Upper lobe of left lung (tissue), 6 donors: ENCODE measurements at regions not wholly inside any gene's neighbourhood (a gene's known extent, or its start where the extent isn't known, plus 50 kb on each side); places are given as distances from the start of the nearest gene placed in this dataset.
A peak's percentile ranks its signal among the peaks of the same experiment; 100 is the strongest.

Source experiments
- ATAC-seq, 2 donors: fragments of 200-7000 bp; cut with Tn5 transposase; one replicate each; pipeline ENCODE4 v1.9.1; 2022; ENCODE audit warnings: mild to moderate bottlenecking in 2 of 2, moderate library complexity in 2 of 2; ENCODE audit not compliant: low FRiP score in 2 of 2
- DNase-seq, 2 donors: peaks; one replicate each; pipeline ENCODE4 v3.0.0-alpha.2; 2019 to 2020
- H3K27ac ChIP-seq, 4 donors: fragments of 200-600 bp; sonication (generic); one replicate each; pipeline ENCODE4 v1.5.1; 2016 to 2019
- H3K27me3 ChIP-seq, 4 donors: fragments of 200-600 bp; sonication (generic); one replicate each; pipeline ENCODE4 v1.5.1; 2017 to 2019
- H3K36me3 ChIP-seq, 4 donors: fragments of 200-600 bp; sonication (generic); one replicate each; pipeline ENCODE4 v1.5.1; 2016 to 2019
- H3K4me1 ChIP-seq, 4 donors: fragments of 200-600 bp; sonication (generic); one replicate each; pipeline ENCODE4 v1.5.1; 2018 to 2019
- H3K4me3 ChIP-seq, 4 donors: fragments of 200-600 bp; sonication (generic); one replicate each; pipeline ENCODE4 v1.5.1; 2017 to 2019; ENCODE audit warnings: mild to moderate bottlenecking in 2 of 4, moderate library complexity in 1 of 4
- H3K9me3 ChIP-seq, 4 donors: fragments of 200-600 bp; sonication (generic); one replicate each; pipeline ENCODE4 v1.5.1; 2018 to 2019
- EP300 ChIP-seq, 4 donors: sonication (generic); formaldehyde crosslinking; IDR thresholded peaks; one replicate each; pipeline ENCODE4 v1.5.1; 2017; ENCODE audit warnings: antibody characterized with exemption in 4 of 4, control low read depth in 2 of 4
- POLR2A ChIP-seq, 4 donors: fragments of 450-650 bp; IDR thresholded peaks; one replicate each; pipeline ENCODE4 v1.5.1; 2016 to 2017; ENCODE audit warnings: antibody characterized with exemption in 4 of 4, mild to moderate bottlenecking in 2 of 4
- POLR2AphosphoS5 ChIP-seq, 2 donors: sonication (generic); formaldehyde crosslinking; IDR thresholded peaks; one replicate each; pipeline ENCODE4 v1.5.1; 2017; ENCODE audit warnings: antibody characterized with exemption in 2 of 2
- WGBS, 2 donors: methylation state at CpG; one replicate each; pipeline ENCODE4 v1.1.5; 2017 to 2018; 5-methylcytosine and 5-hydroxymethylcytosine counted together
- TF ChIP-seq, protein P1 (sequence below), 6 experiments: fragments of 450-650 bp in 4 of 6; fragments of 200-600 bp in 2 of 6; sonication (generic) in 2 of 6; IDR thresholded peaks; one replicate each; pipeline ENCODE4 v1.5.1; 2016 to 2019; ENCODE audit warnings: antibody characterized with exemption in 6 of 6
- donor health status: DM: no; HTN: no; CAD: no; lungs with moderate emphysema.
- donor health status: DM: no; HTN: yes; CAD: no; lungs with severe emphysema.

- DNase-seq (no peak), ATAC-seq (no peak)
- no peaks in the 10 kb centered on the region for H3K36me3 ChIP-seq
- 90% methylated on average over 10 of the region's 10 CpGs for WGBS, 2 donors
- no peak overlapping the region for H3K27ac ChIP-seq
- TF ChIP-seq POLR2A (IDR thresholded peaks at IDR 0.05) (no peak), POLR2AphosphoS5 (IDR thresholded peaks at IDR 0.05) (no peak), EP300 (IDR thresholded peaks at IDR 0.05) (no peak)
- TF ChIP-seq, protein P1, sequence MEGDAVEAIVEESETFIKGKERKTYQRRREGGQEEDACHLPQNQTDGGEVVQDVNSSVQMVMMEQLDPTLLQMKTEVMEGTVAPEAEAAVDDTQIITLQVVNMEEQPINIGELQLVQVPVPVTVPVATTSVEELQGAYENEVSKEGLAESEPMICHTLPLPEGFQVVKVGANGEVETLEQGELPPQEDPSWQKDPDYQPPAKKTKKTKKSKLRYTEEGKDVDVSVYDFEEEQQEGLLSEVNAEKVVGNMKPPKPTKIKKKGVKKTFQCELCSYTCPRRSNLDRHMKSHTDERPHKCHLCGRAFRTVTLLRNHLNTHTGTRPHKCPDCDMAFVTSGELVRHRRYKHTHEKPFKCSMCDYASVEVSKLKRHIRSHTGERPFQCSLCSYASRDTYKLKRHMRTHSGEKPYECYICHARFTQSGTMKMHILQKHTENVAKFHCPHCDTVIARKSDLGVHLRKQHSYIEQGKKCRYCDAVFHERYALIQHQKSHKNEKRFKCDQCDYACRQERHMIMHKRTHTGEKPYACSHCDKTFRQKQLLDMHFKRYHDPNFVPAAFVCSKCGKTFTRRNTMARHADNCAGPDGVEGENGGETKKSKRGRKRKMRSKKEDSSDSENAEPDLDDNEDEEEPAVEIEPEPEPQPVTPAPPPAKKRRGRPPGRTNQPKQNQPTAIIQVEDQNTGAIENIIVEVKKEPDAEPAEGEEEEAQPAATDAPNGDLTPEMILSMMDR (IDR thresholded peaks at IDR 0.05), result no peak
- H3K4me1 ChIP-seq, result peaks cover 0 to 21% (median 16%) of the 10 kb centered on the region in 4 donors
- H3K4me3 ChIP-seq, result no peak overlapping the region
- H3K9me3 ChIP-seq, result no peaks in the 10 kb centered on the region
- no peaks in the 10 kb centered on the region for H3K27me3 ChIP-seq
Observed at GRCh38 chr2:8121022-8121825, 560.6 kb upstream of the ID2 start.

GRCh38 chr2:8121826-8122513, 559.9 kb upstream of the ID2 start:
- Histone ChIP-seq H3K9me3 (no peaks in the 10 kb centered on the region), H3K4me3 (no peak overlapping the region), H3K4me1 (peaks cover 0 to 21% (median 16%) of the 10 kb centered on the region in 4 donors), H3K27me3 (no peaks in the 10 kb centered on the region), H3K27ac (no peak overlapping the region), H3K36me3 (no peaks in the 10 kb centered on the region)
- peak in 1 of 2 donors; percentile 39 for ATAC-seq
- TF ChIP-seq POLR2AphosphoS5 (IDR thresholded peaks at IDR 0.05), result no peak
- no peak for TF ChIP-seq EP300 (IDR thresholded peaks at IDR 0.05)
- no peak for TF ChIP-seq POLR2A (IDR thresholded peaks at IDR 0.05)
- TF ChIP-seq, protein P1 (IDR thresholded peaks at IDR 0.05), result no peak
- DNase-seq, result no peak
- 72 to 79% methylated on average over 5 of the region's 5 CpGs for WGBS, 2 donors

DNA sequence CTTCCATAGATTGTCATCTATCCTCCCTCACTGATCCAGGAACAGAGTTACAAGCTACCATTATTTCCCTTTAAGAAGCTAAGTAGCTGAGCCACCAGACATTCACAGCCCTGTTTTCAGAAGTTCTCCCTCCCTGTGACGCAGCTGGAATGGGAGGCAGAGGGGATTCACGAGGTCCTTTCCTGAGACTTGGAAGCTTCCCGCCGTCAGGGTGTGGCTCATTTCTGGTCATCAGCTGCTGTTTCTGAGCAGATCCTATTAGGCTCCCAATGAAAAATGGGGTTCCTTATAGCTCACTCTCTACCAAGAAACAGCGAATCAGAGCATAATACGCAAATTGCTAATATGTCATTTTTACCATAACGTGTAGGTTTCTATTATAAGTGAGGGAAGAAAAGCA, 559.3 kb upstream of the ID2 start:
- Histone ChIP-seq H3K4me3 (no peak overlapping the region), H3K9me3 (no peaks in the 10 kb centered on the region), H3K4me1 (peaks cover 0 to 21% (median 16%) of the 10 kb centered on the region in 4 donors), H3K27me3 (no peaks in the 10 kb centered on the region), H3K36me3 (no peaks in the 10 kb centered on the region), H3K27ac (no peak overlapping the region)
- WGBS, 2 donors, result 67 to 80% methylated on average over 7 of the region's 7 CpGs
- DNase-seq (no peak), ATAC-seq (peak in 1 of 2 donors; percentile 66)
- TF ChIP-seq POLR2A (IDR thresholded peaks at IDR 0.05) (no peak), EP300 (IDR thresholded peaks at IDR 0.05) (no peak), POLR2AphosphoS5 (IDR thresholded peaks at IDR 0.05) (no peak)
- TF ChIP-seq, protein P1 (IDR thresholded peaks at IDR 0.05), result no peak

GRCh38 chr2:8123464-8123863, 558.4 kb upstream of the ID2 start:
- TF ChIP-seq, protein P1 (IDR thresholded peaks at IDR 0.05), result no peak
- TF ChIP-seq POLR2AphosphoS5 (IDR thresholded peaks at IDR 0.05), result no peak
- no peak for TF ChIP-seq POLR2A (IDR thresholded peaks at IDR 0.05)
- TF ChIP-seq EP300 (IDR thresholded peaks at IDR 0.05), result no peak
- DNase-seq, result no peak
- no peak for ATAC-seq
- H3K4me3 ChIP-seq, result no peak overlapping the region
- peaks cover 0 to 21% (median 16%) of the 10 kb centered on the region in 4 donors for H3K4me1 ChIP-seq
- H3K27ac ChIP-seq, result no peak overlapping the region
- H3K36me3 ChIP-seq, result no peaks in the 10 kb centered on the region
- 80% methylated on average over 2 of the region's 2 CpGs for WGBS, 2 donors
- no peaks in the 10 kb centered on the region for H3K27me3 ChIP-seq
- no peaks in the 10 kb centered on the region for H3K9me3 ChIP-seq
